WTC11 (cell line): ENCODE measurements at regions not wholly inside any gene's neighbourhood (a gene's known extent, or its start where the extent isn't known, plus 50 kb on each side); places are given as distances from the start of the nearest gene placed in this dataset.

Experiments used
- ATAC-seq: fragments of 200-7000 bp; cut with Tn5 transposase; 2 replicates; pipeline ENCODE4 v1.10.0; 2021; ENCODE audit warnings: mild to moderate bottlenecking, moderate library complexity
- CTCF ChIA-PET: fragments of 300-600 bp; sonication (Branson Sonifier 250); formaldehyde crosslinking; loops from one replicate; lab custom pipeline; 2021; ENCODE audit warnings: antibody characterized with exemption; lab: Charles Lee
- POLR2A ChIA-PET: fragments of 350-600 bp; sonication (Branson Sonifier 250); formaldehyde crosslinking; loops from one replicate; lab custom pipeline; 2021; ENCODE audit warnings: antibody characterized with exemption; lab: Charles Lee
- DNase-seq: peaks from one replicate; pipeline ENCODE4 v3.0.0; 2021; ENCODE audit warnings: low spot score
- H3K27ac Mint-ChIP-seq: 2 replicates; pipeline ENCODE4 v1.8.0; 2021; ENCODE audit warnings: mixed read lengths
- H3K27me3 Mint-ChIP-seq: 2 replicates; pipeline ENCODE4 v1.8.0; 2021; ENCODE audit warnings: low read depth, mild to moderate bottlenecking, moderate library complexity, mixed read lengths
- H3K36me3 Mint-ChIP-seq: 2 replicates; pipeline ENCODE4 v1.8.0; 2021; ENCODE audit warnings: mixed read lengths
- H3K4me1 Mint-ChIP-seq: 2 replicates; pipeline ENCODE4 v1.8.0; 2022; ENCODE audit warnings: mixed read lengths
- H3K4me3 Mint-ChIP-seq: 2 replicates; pipeline ENCODE4 v1.8.0; 2021; ENCODE audit warnings: mild to moderate bottlenecking, moderate library complexity, mixed read lengths
- H3K9me3 Mint-ChIP-seq: 2 replicates; pipeline ENCODE4 v1.8.0; 2021; ENCODE audit warnings: mixed read lengths
- ARID4B ChIP-seq: sonication (generic); formaldehyde crosslinking; IDR thresholded peaks from 2 replicates; pipeline ENCODE4 v1.8.0; 2023; ENCODE audit warnings: missing genetic modification reagents, mild to moderate bottlenecking, borderline replicate concordance
- E2F5 ChIP-seq: sonication (generic); formaldehyde crosslinking; IDR thresholded peaks from 2 replicates; pipeline ENCODE4 v1.8.1; 2022; ENCODE audit warnings: mild to moderate bottlenecking, moderate library complexity, missing genetic modification reagents
- FOXK1 ChIP-seq: sonication (generic); formaldehyde crosslinking; IDR thresholded peaks from 2 replicates; pipeline ENCODE4 v1.8.0; 2022; ENCODE audit warnings: mild to moderate bottlenecking, moderate library complexity, missing genetic modification reagents
- FOXP1 ChIP-seq: sonication (generic); formaldehyde crosslinking; IDR thresholded peaks from 2 replicates; pipeline ENCODE4 v1.8.0; 2022; ENCODE audit warnings: missing genetic modification reagents, mild to moderate bottlenecking, moderate library complexity, borderline replicate concordance
- KAT7 ChIP-seq: sonication (generic); formaldehyde crosslinking; IDR thresholded peaks from 2 replicates; pipeline ENCODE4 v1.8.1; 2023; ENCODE audit warnings: missing genetic modification reagents, mild to moderate bottlenecking, borderline replicate concordance
- NFATC4 ChIP-seq: fragments of 250-450 bp; sonication (Bioruptor Pico); IDR thresholded peaks from 2 replicates; pipeline ENCODE4 v1.9.0; 2021; ENCODE audit warnings: mild to moderate bottlenecking
- NFYB ChIP-seq: sonication (generic); formaldehyde crosslinking; conservative IDR thresholded peaks from 2 replicates; pipeline ENCODE4 v1.8.0; 2022; ENCODE audit warnings: low read depth, missing genetic modification reagents
- ZMAT4 ChIP-seq: fragments of 250-450 bp; sonication (Bioruptor Pico); IDR thresholded peaks from 2 replicates; pipeline ENCODE4 v1.9.0; 2021; ENCODE audit warnings: mild to moderate bottlenecking
- ZNF263 ChIP-seq: sonication (generic); formaldehyde crosslinking; IDR thresholded peaks from 2 replicates; pipeline ENCODE4 v1.8.1; 2022; ENCODE audit warnings: low read depth, mild to moderate bottlenecking, moderate library complexity, missing genetic modification reagents
- ZNF423 ChIP-seq: fragments of 250-450 bp; sonication (Bioruptor Pico); IDR thresholded peaks from 2 replicates; pipeline ENCODE4 v2.1.2; 2022; ENCODE audit warnings: mild to moderate bottlenecking, moderate library complexity
- ZNF532 ChIP-seq: fragments of 250-450 bp; sonication (Bioruptor Pico); IDR thresholded peaks from 2 replicates; pipeline ENCODE4 v1.9.0; 2021; ENCODE audit warnings: mild to moderate bottlenecking, borderline replicate concordance
- TF ChIP-seq, protein P1 (sequence below): sonication (generic); formaldehyde crosslinking; IDR thresholded peaks from 2 replicates; pipeline ENCODE4 v1.8.1; 2022; ENCODE audit warnings: low read depth, missing genetic modification reagents, borderline replicate concordance
- TF ChIP-seq, protein P2 (sequence below): fragments of 250-450 bp; sonication (Bioruptor Pico); IDR thresholded peaks from 2 replicates; pipeline ENCODE4 v1.9.0; 2021; ENCODE audit warnings: moderate library complexity, mild to moderate bottlenecking, inconsistent platforms, borderline replicate concordance
- TF ChIP-seq, protein P3 (sequence below): fragments of 250-450 bp; sonication (Bioruptor Pico); conservative IDR thresholded peaks from 2 replicates; pipeline ENCODE4 v1.9.0; 2021; ENCODE audit warnings: mild to moderate bottlenecking
- TF ChIP-seq, protein P4 (sequence below): sonication (generic); formaldehyde crosslinking; IDR thresholded peaks from 2 replicates; pipeline ENCODE4 v1.8.0; 2023; ENCODE audit warnings: missing genetic modification reagents

DNA sequence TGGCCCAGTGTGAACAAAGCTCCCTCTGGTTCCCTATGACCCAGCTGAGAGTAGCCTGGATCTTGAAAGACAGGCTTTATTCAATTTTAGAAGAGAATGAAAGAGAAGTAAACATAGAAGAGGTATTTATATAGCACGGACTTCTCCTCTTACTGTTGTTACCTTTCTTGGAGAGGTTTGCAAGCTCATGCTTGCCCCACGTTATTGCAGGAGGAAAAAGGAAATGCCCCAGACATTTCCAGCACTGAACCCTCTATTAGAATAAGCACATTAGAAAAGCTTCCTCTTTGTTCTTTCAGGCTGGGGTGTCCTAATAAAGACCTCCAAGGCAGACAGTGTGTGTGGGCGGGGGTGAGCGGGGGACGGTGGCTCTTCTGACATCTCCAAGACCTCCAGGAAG lies 98.7 kb upstream of the AGBL1 start (continued):
- TF ChIP-seq ZNF532 (CRISPR knock-in tag) (no peak), FOXP1 (CRISPR knock-in tag) (no peak), ZMAT4 (CRISPR knock-in tag) (no peak)

DNA sequence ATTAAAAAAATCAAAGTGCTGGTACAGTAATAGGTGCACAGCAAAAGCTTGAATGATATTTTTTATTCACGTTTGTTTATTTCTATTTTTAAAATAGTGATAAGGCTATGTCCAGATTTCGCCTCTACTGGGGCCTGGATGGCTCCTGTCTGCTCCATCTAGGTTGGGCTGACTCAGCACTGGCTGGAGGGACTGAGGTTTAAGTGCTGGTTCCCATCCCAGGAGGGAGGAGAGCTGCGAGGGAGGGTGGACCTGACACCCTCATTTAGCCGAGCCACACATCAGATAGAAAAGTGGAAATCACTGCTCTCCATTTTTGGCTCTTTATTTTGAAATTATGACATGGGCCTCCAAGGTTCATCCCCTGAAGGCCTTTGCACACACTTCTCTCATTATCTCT lies 95.4 kb upstream of the AGBL1 start:
- no peaks in the 10 kb centered on the region; the same call in 1 of the 2 replicates for H3K27me3 Mint-ChIP-seq
- ATAC-seq (no peak), DNase-seq (no peak)
- no peak overlapping the region for H3K27ac Mint-ChIP-seq
- ChIA-PET POLR2A (no interaction called here), CTCF (no interaction called here)
- H3K36me3 Mint-ChIP-seq: peaks cover 4% of the 10 kb centered on the region; the same call in 1 of the 2 replicates
- H3K9me3 Mint-ChIP-seq: peaks cover 20% of the 10 kb centered on the region
- no peak overlapping the region for H3K4me3 Mint-ChIP-seq
- H3K4me1 Mint-ChIP-seq: peaks cover 4% of the 10 kb centered on the region
- TF ChIP-seq, protein P1, sequence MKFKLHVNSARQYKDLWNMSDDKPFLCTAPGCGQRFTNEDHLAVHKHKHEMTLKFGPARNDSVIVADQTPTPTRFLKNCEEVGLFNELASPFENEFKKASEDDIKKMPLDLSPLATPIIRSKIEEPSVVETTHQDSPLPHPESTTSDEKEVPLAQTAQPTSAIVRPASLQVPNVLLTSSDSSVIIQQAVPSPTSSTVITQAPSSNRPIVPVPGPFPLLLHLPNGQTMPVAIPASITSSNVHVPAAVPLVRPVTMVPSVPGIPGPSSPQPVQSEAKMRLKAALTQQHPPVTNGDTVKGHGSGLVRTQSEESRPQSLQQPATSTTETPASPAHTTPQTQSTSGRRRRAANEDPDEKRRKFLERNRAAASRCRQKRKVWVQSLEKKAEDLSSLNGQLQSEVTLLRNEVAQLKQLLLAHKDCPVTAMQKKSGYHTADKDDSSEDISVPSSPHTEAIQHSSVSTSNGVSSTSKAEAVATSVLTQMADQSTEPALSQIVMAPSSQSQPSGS (CRISPR knock-in tag): no peak
- TF ChIP-seq, protein P2, sequence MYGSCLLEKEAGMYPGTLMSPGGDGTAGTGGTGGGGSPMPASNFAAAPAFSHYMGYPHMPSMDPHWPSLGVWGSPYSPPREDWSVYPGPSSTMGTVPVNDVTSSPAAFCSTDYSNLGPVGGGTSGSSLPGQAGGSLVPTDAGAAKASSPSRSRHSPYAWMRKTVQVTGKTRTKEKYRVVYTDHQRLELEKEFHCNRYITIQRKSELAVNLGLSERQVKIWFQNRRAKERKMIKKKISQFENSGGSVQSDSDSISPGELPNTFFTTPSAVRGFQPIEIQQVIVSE (CRISPR knock-in tag): no peak
- TF ChIP-seq NFYB (CRISPR knock-in tag): no peak

GRCh38 chr15:85986116-85986515 lies 93.6 kb upstream of the AGBL1 start:
- peaks cover 4% of the 10 kb centered on the region for H3K4me1 Mint-ChIP-seq
- TF ChIP-seq FOXP1 (CRISPR knock-in tag): no peak
- no peak for TF ChIP-seq FOXK1 (CRISPR knock-in tag)
- TF ChIP-seq, protein P3, sequence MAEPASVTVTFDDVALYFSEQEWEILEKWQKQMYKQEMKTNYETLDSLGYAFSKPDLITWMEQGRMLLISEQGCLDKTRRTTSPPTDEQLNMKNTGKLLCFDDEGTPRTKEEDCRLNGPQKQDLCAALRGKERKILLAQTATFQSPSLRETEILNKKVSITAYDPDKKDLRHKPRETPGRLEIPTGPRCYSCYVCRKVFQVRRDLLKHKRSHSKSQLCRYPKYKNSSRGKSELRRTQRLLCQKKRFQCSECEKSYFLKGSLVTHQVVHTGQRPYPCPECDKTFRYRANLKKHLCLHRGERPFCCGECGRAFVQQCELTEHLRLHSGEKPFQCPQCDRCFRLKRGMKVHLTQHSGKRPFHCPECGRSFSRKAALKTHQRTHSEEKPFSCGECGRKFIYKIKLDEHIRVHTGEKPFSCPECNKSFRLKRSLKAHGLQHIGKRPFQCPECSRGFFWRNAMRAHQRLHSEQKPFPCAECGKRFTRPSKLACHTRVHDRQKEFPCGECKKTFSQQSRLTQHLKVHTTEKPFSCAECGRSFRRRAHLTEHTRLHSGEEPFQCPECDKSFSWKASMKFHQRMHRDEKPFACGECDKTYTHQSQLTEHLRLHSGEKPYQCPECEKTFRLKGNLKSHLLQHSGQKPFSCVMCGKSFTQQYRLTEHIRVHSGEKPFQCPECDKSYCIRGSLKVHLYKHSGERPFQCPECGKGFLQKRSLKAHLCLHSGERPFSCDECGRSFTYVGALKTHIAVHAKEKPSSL (CRISPR knock-in tag): no peak
- no peak for TF ChIP-seq E2F5 (CRISPR knock-in tag)
- TF ChIP-seq ARID4B (CRISPR knock-in tag): no peak
- TF ChIP-seq ZNF263 (CRISPR knock-in tag): no peak
- TF ChIP-seq NFATC4 (CRISPR knock-in tag): no peak
- TF ChIP-seq, protein P4, sequence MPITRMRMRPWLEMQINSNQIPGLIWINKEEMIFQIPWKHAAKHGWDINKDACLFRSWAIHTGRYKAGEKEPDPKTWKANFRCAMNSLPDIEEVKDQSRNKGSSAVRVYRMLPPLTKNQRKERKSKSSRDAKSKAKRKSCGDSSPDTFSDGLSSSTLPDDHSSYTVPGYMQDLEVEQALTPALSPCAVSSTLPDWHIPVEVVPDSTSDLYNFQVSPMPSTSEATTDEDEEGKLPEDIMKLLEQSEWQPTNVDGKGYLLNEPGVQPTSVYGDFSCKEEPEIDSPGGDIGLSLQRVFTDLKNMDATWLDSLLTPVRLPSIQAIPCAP (CRISPR knock-in tag): no peak
- TF ChIP-seq ZNF423 (CRISPR knock-in tag): no peak
- TF ChIP-seq KAT7 (CRISPR knock-in tag): no peak
- no peak for ATAC-seq
- peaks cover 4% of the 10 kb centered on the region; the same call in 1 of the 2 replicates for H3K36me3 Mint-ChIP-seq
- H3K27me3 Mint-ChIP-seq: no peaks in the 10 kb centered on the region; the same call in 1 of the 2 replicates
- H3K9me3 Mint-ChIP-seq: peaks cover 10% of the 10 kb centered on the region
- DNase-seq: no peak
- no peak overlapping the region for H3K4me3 Mint-ChIP-seq
- no peak overlapping the region for H3K27ac Mint-ChIP-seq
- POLR2A ChIA-PET: interaction anchor here (1.0 kb wide), 1 partner anchor 49 kb away, joined by 3 read pairs; no protein-coding TSS in a partner anchor
- CTCF ChIA-PET: no interaction called here
